GM12865 (cell line): ENCODE measurements at regions not wholly inside any gene's neighbourhood (a gene's known extent, or its start where the extent isn't known, plus 50 kb on each side); places are given as distances from the start of the nearest gene placed in this dataset.

Source experiments
- DNase-seq: peaks from one replicate; pipeline ENCODE4 v3.0.0; 2010; ENCODE audit warnings: low read depth
- H3K4me3 ChIP-seq: 2 replicates; pipeline ENCODE4 v1.5.1; 2011; ENCODE audit warnings: mild to moderate bottlenecking, low read depth, low read length, control low read depth
- CTCF ChIP-seq: IDR thresholded peaks from 2 replicates; pipeline ENCODE4 v1.5.1; 2011; ENCODE audit warnings: low read length, control low read depth, low read depth, inconsistent platforms; ENCODE audit not compliant: insufficient read depth; ENCODE audit errors: missing control alignments

GRCh38 chr13:111394211-111394922 lies 73.9 kb downstream of the TEX29 start:
- TF ChIP-seq CTCF: no peak
- no peak overlapping the region for H3K4me3 ChIP-seq
- DNase-seq: no peak

GRCh38 chr13:111395511-111396393 lies 75.3 kb downstream of the TEX29 start:
- no peak for DNase-seq
- TF ChIP-seq CTCF: no peak
- no peak overlapping the region for H3K4me3 ChIP-seq

- no peak for DNase-seq
- no peak overlapping the region for H3K4me3 ChIP-seq
- TF ChIP-seq CTCF: no peak
Observed at GRCh38 chr13:111396457-111396856, 76.0 kb downstream of the TEX29 start.

- no peak for TF ChIP-seq CTCF
- no peak for DNase-seq
- no peak overlapping the region for H3K4me3 ChIP-seq
Observed at GRCh38 chr13:111397202-111397880, 76.9 kb downstream of the TEX29 start.

GRCh38 chr13:111398196-111398595 lies 77.8 kb downstream of the TEX29 start:
- no peak overlapping the region for H3K4me3 ChIP-seq
- no peak for TF ChIP-seq CTCF
- no peak for DNase-seq

- no peak for TF ChIP-seq CTCF
- no peak for DNase-seq
- H3K4me3 ChIP-seq: no peak overlapping the region
Observed at GRCh38 chr13:111398715-111399299, 78.4 kb downstream of the TEX29 start.
